ENCODE measurements at regions not wholly inside any gene's neighbourhood (a gene's known extent, or its start where the extent isn't known, plus 50 kb on each side); places are given as distances from the start of the nearest gene placed in this dataset.
"Not testable (repeated sequence)": the region's sequence is repeated elsewhere in the genome, so short reads cannot be mapped to it uniquely, and the experiment has no call there.

GRCh38 chr2:57049273-57049672, 865.5 kb downstream of the CCDC85A start:
- no peak for DNase-seq

GRCh38 chr2:57050007-57050406, 866.2 kb downstream of the CCDC85A start:
- no peak for DNase-seq

- DNase-seq, result not testable (repeated sequence)
These were observed 882.5 kb downstream of the CCDC85A start for GRCh38 chr2:57066301-57066700.

GRCh38 chr2:57075226-57075625, 891.4 kb downstream of the CCDC85A start:
- DNase-seq, result no peak

- DNase-seq, result no peak
These were observed 896.2 kb downstream of the CCDC85A start for GRCh38 chr2:57080035-57080434.

GRCh38 chr2:57084697-57085281, 901.0 kb downstream of the CCDC85A start:
- DNase-seq, result no peak

GRCh38 chr2:57093020-57093419, 909.2 kb downstream of the CCDC85A start:
- DNase-seq, result no peak

- DNase-seq, result no peak
These were observed 914.1 kb downstream of the CCDC85A start for GRCh38 chr2:57097855-57098254.

GRCh38 chr2:57100436-57100835, 916.6 kb downstream of the CCDC85A start:
- no peak for DNase-seq

GRCh38 chr2:57105694-57106093, 921.9 kb downstream of the CCDC85A start:
- DNase-seq, result no peak

- no peak for DNase-seq
These were observed 923.6 kb downstream of the CCDC85A start for GRCh38 chr2:57107353-57107752.

GRCh38 chr2:57111531-57111930, 927.7 kb downstream of the CCDC85A start:
- no peak for DNase-seq

GRCh38 chr2:57119141-57119540, 927.5 kb upstream of the VRK2 start:
- DNase-seq, result no peak

GRCh38 chr2:57126410-57126809, 920.2 kb upstream of the VRK2 start:
- DNase-seq, result no peak

GRCh38 chr2:57139179-57139578, 907.4 kb upstream of the VRK2 start:
- DNase-seq, result no peak

- no peak for DNase-seq
These were observed 905.3 kb upstream of the VRK2 start for GRCh38 chr2:57141269-57141668.

GRCh38 chr2:57146951-57147350, 899.7 kb upstream of the VRK2 start:
- no peak for DNase-seq

GRCh38 chr2:57156231-57156924, 890.2 kb upstream of the VRK2 start:
- DNase-seq, result no peak

- DNase-seq, result no peak
These were observed 885.6 kb upstream of the VRK2 start for GRCh38 chr2:57160976-57161375.

- no peak for DNase-seq
These were observed 869.4 kb upstream of the VRK2 start for GRCh38 chr2:57177176-57177575.

GRCh38 chr2:57180042-57180567, 866.5 kb upstream of the VRK2 start:
- DNase-seq, result no peak

- no peak for DNase-seq
These were observed 865.9 kb upstream of the VRK2 start for GRCh38 chr2:57180678-57181077.

GRCh38 chr2:57181315-57182038, 865.1 kb upstream of the VRK2 start:
- no peak for DNase-seq

GRCh38 chr2:57182916-57183315, 863.7 kb upstream of the VRK2 start:
- no peak for DNase-seq

All from stimulated activated CD4-positive, alpha-beta T cell treated with anti-CD3 and anti-CD28 coated beads, Interleukin-4, amount 100 ng/mL, for 4 hours (primary cell).